ENCODE measurements at regions not wholly inside any gene's neighbourhood (a gene's known extent, or its start where the extent isn't known, plus 50 kb on each side); places are given as distances from the start of the nearest gene placed in this dataset.

- TF ChIP-seq CTCF (IDR thresholded peaks at IDR 0.05; ENCODE audit: low read depth, low read length, missing input control) (no peak), JUND (IDR thresholded peaks at IDR 0.05) (no peak), YY1 (IDR thresholded peaks at IDR 0.05) (no peak), TAF1 (conservative IDR thresholded peaks at IDR 0.05) (no peak), ZBTB33 (IDR thresholded peaks at IDR 0.05) (no peak), EGR1 (IDR thresholded peaks at IDR 0.05; ENCODE audit: low read depth in 2 of 2) (no peak), RAD21 (IDR thresholded peaks at IDR 0.05) (no peak), FOXA1 (IDR thresholded peaks at IDR 0.05) (no peak)
- TF ChIP-seq, protein P1, sequence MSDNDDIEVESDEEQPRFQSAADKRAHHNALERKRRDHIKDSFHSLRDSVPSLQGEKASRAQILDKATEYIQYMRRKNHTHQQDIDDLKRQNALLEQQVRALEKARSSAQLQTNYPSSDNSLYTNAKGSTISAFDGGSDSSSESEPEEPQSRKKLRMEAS (IDR thresholded peaks at IDR 0.05): no peak
- TF ChIP-seq, protein P2, sequence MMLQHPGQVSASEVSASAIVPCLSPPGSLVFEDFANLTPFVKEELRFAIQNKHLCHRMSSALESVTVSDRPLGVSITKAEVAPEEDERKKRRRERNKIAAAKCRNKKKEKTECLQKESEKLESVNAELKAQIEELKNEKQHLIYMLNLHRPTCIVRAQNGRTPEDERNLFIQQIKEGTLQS (IDR thresholded peaks at IDR 0.05): no peak
- TF ChIP-seq, protein P3, sequence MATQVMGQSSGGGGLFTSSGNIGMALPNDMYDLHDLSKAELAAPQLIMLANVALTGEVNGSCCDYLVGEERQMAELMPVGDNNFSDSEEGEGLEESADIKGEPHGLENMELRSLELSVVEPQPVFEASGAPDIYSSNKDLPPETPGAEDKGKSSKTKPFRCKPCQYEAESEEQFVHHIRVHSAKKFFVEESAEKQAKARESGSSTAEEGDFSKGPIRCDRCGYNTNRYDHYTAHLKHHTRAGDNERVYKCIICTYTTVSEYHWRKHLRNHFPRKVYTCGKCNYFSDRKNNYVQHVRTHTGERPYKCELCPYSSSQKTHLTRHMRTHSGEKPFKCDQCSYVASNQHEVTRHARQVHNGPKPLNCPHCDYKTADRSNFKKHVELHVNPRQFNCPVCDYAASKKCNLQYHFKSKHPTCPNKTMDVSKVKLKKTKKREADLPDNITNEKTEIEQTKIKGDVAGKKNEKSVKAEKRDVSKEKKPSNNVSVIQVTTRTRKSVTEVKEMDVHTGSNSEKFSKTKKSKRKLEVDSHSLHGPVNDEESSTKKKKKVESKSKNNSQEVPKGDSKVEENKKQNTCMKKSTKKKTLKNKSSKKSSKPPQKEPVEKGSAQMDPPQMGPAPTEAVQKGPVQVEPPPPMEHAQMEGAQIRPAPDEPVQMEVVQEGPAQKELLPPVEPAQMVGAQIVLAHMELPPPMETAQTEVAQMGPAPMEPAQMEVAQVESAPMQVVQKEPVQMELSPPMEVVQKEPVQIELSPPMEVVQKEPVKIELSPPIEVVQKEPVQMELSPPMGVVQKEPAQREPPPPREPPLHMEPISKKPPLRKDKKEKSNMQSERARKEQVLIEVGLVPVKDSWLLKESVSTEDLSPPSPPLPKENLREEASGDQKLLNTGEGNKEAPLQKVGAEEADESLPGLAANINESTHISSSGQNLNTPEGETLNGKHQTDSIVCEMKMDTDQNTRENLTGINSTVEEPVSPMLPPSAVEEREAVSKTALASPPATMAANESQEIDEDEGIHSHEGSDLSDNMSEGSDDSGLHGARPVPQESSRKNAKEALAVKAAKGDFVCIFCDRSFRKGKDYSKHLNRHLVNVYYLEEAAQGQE (IDR thresholded peaks at IDR 0.05): no peak
Measured at GRCh38 chr20:22908437-22908836, 126.7 kb upstream of the SSTR4 start.
